AG09319 (cell line): ENCODE measurements at regions not wholly inside any gene's neighbourhood (a gene's known extent, or its start where the extent isn't known, plus 50 kb on each side); places are given as distances from the start of the nearest gene placed in this dataset.

Source experiments
- DNase-seq: peaks from one replicate; pipeline ENCODE4 v3.0.0-alpha.2; 2010; ENCODE audit warnings: low read depth; ENCODE audit errors: extremely low read depth
- TF ChIP-seq, protein P1 (sequence below): IDR thresholded peaks from 2 replicates; pipeline ENCODE4 v1.5.1; 2011; ENCODE audit warnings: low read depth, mild to moderate bottlenecking, inconsistent platforms, low read length, moderate library complexity

GRCh38 chr3:21326704-21327475, 424.1 kb downstream of the ZNF385D start:
- DNase-seq = peak; percentile 20

DNA sequence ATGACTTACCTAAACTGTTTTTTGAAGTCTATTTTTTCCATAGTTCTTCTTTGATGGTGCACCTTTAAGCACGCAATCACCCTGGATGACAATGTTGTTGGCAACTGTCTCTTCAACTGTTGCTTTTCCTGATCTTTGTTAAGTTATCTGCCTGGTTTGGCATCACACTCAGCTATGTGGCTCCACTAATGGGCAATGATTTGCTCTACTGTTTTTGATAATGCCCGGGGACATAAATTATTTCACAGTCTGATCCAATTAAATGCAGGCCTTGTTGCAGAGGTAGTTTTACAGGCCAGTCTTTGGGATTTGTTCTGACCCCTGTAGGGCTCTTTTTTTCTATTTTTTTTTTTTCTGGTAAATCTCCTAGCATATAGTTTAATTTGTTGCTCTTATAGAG, 436.3 kb downstream of the ZNF385D start:
- no peak for DNase-seq
- TF ChIP-seq, protein P1, sequence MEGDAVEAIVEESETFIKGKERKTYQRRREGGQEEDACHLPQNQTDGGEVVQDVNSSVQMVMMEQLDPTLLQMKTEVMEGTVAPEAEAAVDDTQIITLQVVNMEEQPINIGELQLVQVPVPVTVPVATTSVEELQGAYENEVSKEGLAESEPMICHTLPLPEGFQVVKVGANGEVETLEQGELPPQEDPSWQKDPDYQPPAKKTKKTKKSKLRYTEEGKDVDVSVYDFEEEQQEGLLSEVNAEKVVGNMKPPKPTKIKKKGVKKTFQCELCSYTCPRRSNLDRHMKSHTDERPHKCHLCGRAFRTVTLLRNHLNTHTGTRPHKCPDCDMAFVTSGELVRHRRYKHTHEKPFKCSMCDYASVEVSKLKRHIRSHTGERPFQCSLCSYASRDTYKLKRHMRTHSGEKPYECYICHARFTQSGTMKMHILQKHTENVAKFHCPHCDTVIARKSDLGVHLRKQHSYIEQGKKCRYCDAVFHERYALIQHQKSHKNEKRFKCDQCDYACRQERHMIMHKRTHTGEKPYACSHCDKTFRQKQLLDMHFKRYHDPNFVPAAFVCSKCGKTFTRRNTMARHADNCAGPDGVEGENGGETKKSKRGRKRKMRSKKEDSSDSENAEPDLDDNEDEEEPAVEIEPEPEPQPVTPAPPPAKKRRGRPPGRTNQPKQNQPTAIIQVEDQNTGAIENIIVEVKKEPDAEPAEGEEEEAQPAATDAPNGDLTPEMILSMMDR = no peak

More at GRCh38 chr3:21326704-21327475, 424.1 kb downstream of the ZNF385D start:
- TF ChIP-seq, protein P1 = no peak

DNA sequence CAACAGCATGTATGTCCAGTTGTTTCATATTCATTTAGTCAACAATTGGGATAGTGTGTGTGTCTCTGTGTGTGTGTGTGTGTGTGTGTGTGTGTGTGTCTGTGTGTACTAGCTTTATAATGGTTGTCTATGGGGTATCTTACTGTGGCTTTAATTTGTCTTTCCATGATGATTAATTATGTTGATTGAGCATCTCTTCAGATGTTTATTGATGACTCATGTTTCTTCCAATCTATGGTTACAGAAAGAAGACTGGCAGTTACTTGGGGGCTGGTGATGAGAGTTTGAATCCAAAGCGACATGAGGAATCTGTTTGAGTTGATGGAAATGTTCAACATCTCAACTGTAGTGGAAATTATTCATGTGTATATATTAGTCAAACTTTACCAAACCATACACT, 440.1 kb downstream of the ZNF385D start:
- no peak for DNase-seq
- TF ChIP-seq, protein P1 = no peak

- TF ChIP-seq, protein P1 = no peak
- no peak for DNase-seq
These were observed 440.8 kb downstream of the ZNF385D start for GRCh38 chr3:21310161-21310560.

DNA sequence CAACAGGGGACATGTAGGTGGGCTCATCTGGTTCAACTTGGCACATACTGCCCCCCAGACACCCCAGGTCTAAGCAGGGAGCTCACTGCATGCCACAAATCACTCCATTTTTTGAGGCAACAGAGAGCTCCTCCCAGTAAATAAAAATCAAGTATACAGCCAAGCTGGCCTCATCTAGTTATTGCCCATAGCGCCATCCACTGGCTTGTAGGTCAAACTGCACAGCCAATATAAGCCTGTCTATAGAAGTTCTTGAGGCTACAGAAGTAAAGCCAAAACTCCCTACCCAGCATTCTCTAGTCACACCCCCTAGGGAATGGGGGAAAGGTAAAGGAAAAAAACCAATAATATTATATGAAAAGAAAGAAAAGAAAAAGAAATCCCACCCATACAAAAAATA, 453.7 kb downstream of the ZNF385D start:
- TF ChIP-seq, protein P1 = no peak

DNA sequence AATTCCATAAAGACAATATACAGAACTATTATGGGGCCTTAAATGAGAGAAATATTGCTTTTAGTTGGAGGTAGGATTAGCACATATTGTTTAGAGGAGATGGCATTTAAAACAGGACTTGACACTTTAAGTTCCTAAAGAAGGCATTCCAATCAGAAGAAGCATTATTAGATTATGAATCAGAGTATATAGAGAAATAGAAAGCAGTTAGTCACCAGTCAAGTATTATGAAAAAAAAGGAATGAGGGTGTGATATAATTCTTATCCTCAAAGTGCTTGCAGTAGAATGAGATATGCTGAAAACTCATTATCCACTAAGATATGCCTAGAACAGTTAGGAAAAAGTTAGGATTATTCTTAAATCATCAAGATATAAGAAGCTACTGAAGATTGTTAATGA, 456.2 kb downstream of the ZNF385D start:
- no peak for DNase-seq

More for the DNA sequence above, 453.7 kb downstream of the ZNF385D start:
- DNase-seq = no peak

GRCh38 chr3:21292971-21293370, 458.0 kb downstream of the ZNF385D start:
- no peak for DNase-seq
- TF ChIP-seq, protein P1 = no peak

More for the DNA sequence above, 456.2 kb downstream of the ZNF385D start:
- TF ChIP-seq, protein P1 = no peak
